Stimulated activated naive CD4-positive, alpha-beta T cell treated with Interleukin-2 at 50 U/mL for 16 hours (primary cell): ENCODE measurements at regions not wholly inside any gene's neighbourhood (a gene's known extent, or its start where the extent isn't known, plus 50 kb on each side); places are given as distances from the start of the nearest gene placed in this dataset.
A peak's percentile ranks its signal among the peaks of the same experiment; 100 is the strongest.

Experiments
- DNase-seq: peaks from one replicate; lab custom pipeline; 2025; lab: John Stamatoyannopoulos, UW

DNA sequence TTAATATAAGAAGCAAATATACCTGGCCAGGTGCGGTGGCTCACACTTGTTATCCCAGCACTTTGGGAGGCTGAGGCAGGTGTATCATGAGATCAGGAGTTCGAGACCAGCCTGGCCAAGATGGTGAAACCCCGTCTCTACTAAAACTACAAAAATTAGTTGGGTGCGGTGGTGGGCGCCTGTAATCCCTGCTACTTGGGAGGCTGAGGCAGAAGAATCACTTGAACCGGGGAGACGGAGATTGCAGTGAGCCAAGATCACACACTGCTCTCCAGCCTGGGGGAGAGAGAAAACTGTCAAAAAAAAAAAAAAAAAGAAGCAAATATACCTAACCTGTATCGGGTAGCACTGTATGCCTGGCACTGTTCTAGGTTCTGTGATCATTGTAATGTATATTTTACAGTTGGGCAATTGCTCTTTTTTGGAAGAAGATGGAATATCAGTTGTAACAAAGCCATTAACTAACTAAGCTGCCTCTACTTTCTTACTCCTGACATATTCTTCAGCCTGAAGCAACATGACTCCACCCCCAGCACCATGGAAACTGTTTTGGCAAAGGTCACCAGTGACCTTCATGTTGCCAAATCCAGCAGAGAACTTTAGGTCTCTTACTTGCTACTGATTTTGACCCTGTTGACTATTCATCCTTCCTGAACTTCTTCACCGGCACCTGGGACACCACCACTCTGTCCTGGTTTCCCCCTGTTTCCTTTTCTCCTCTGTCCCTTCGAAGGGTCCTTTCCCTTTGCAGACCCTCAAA is 203.8 kb downstream of the RPLP1 start:
- DNase-seq: no peak

- DNase-seq: no peak
Measured at GRCh38 chr15:69657626-69658025, 205.0 kb downstream of the RPLP1 start.

GRCh38 chr15:69658411-69658945 is 205.9 kb downstream of the RPLP1 start:
- DNase-seq: no peak

DNA sequence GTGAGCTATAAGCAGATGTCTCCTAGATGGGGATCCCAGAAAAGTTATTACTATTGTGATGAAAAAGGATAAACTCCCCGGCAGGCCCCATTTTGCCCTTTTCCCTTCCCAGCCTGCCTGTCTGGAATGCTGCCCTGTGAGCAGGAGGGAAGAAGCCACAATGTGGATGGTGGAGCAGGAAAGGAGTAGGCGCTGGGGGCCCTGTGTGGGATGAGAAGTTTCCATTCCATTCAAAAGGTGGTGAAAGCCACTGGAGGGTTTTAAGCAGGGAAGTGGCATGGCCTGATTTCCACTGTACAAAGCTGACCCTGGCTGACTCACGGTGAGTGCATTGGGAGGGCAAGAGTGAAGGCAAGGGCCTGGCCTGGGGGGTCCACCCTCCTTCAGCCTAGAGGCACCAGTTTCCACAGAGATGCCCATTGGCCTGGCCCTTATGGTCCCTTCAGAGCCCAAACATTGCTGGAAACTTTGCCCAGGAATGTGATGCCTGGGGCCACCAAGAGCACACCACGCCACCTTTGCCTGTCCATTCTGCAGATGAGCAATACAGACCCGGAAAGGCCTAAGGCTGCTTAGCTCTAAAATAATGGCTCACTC is 206.9 kb downstream of the RPLP1 start:
- DNase-seq: no peak

- no peak for DNase-seq
Measured at GRCh38 chr15:69660114-69660513, 207.5 kb downstream of the RPLP1 start.

- DNase-seq: no peak
Measured at GRCh38 chr15:69660658-69661405, 208.2 kb downstream of the RPLP1 start.

GRCh38 chr15:69661446-69661845 is 208.8 kb downstream of the RPLP1 start:
- no peak for DNase-seq

- DNase-seq: no peak
Measured at GRCh38 chr15:69661871-69662644, 209.4 kb downstream of the RPLP1 start.

- no peak for DNase-seq
Measured at GRCh38 chr15:69662645-69663000, 210.0 kb downstream of the RPLP1 start.

DNA sequence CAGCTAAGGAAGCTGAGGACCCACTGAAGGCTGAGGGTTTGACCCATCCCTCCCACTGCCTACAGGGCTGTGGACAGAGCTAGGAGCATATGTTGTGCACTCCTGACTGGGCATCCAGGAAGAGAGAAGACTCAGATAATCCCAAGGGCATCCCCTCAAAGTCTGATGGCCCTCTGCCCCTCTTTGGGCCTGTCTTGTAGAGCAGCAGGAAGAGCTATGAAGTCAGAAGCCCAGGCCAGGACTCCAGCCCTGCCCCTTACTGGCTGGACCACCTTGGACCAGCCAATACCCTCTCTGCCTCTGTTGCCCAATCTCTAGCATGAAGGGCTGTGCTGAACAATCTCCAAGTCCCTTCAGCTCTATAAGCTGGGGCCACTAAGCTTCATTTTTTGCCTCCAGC is 210.8 kb downstream of the RPLP1 start:
- no peak for DNase-seq

GRCh38 chr15:69663982-69664381 is 211.4 kb downstream of the RPLP1 start:
- DNase-seq: no peak

DNA sequence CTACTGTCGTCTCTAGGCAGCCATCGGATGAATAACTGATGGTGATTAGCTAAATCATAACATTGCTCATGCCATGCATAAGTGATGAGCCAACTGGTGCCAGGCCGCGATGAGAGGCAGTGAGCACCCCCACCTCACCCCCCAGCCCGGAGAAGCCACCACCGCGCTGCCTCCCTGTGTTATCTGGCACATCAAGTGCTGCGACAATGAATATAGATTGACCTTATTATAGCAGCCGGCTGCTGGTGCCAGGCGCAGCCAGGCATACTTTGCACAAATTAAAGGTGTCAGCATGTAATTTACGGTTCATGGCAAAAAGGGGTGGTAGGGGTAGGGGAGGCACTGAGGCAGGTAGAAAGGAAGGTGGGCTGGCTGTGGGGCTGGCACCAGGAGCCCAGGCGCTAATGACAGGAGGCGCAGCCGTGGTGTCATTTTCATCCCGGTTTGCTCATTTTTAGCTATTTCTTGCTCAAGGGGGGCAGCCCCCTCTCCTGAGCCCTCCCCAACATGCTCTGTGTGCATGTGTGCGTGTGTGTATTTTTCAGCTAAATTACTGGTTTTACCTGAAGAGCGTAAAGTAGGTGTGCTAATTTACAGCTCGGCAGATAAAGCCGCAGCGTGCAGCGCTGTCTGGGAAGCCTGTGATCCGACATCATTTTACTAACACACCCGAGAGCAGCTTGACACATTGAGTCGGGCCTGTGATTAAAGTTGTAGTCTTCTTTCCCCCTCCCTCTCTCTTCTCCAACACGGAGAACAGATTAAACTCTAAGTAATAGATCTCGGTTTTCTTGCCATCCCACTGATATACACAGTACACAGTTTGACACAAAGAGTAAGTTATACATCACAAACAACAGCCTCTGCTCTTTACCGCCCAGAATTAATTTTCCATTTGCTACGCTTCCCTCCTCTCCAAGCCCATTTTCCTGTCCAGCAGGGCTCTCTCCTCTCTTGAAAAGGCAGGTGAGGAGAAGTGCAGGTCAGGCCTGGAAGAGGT is 212.3 kb downstream of the RPLP1 start:
- DNase-seq: no peak

- DNase-seq: no peak
Measured at GRCh38 chr15:69665641-69666111, 213.1 kb downstream of the RPLP1 start.

DNA sequence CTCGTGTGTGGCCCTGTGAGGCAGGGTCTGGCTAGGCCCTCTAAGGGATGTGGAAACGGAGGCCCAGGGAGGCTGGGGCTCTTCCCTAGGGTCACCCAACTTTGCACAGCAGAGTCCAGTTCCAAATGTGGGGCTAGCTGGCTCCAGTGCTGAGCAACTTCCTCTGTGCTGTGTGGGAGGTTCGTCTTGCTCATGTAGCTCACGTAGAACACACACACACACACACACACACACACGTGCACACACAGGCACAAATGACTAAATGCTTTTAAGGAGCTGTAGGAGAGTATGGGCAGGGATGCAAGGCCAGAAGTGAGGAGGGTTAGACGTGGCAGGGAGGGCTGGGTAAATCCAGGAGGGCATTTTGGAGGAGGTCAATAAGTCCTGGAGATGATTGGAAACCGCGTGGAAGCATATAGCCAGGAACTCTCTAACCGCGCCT is 213.8 kb downstream of the RPLP1 start:
- DNase-seq: peak; percentile 4

GRCh38 chr15:69666921-69667811 is 214.5 kb downstream of the RPLP1 start:
- no peak for DNase-seq

DNA sequence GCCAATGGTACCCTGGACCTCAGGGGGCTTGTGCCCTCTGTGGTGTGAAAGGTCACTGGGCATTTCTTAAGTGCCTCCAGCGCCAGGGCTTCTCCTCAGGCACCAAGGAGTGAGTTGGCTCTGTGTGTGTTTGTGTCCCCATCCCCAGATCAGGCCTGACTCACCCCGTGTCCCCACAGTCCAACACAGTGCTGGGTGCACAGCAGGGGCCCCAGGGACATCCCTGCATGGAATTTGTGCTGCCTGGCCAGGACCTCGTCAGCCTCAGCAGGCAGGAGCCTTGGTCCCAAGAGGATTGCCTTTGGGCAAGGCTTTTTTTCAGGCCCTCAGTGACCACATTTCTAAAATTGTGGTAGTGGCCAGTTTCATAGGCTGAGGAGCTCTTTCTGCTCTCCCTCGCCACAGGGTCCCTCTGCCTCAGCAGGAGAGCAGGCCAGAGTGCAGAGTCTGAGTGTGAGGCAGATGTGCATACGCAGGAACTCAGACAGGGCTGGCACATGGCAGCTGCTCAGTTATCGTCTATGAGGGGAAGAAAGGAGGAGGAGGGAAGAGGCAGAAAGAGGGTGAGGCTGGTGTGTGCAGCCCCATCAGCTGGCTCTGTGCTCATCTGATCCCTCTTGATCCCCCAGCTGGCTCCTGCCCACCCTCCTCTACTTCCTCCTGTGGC is 215.6 kb downstream of the RPLP1 start:
- DNase-seq: no peak

DNA sequence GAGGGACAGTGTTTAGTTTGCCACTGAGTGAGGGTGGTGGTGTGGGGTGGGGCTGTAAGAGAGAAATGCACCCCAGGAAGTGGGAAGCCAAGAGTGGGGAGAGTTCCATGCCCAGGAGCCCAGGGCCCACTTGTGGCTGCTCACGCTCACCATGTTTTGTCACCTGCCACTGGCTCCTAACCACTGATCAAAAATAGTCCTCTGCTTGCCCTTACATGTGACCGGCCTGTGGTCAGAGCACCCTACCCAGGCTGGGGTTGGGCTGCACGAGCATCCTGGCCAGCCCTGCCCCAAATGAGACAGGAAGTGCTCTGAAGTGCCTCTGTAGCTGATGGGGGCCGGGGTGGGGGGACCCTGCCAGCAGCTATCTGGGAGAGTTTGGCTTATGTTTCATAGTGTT is 216.3 kb downstream of the RPLP1 start:
- DNase-seq: no peak

DNA sequence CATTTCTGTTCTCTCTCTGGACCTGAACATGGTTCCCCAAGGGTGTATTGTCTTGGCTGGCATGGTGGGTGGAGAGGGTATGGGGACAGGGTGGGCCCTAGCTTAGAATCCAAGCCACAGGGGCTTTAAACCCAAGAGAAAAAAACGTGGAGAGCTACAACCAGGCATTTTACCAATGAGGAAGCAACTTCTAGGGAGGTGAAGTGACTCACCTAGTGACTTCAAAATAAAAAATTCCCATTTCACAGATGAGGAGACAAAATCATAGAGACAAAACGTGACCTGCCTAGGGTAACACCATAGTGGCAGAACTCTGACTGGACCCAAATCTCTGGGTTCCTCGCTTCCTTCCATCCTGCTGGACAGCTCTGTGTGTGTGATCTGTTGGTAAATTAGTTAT is 216.8 kb downstream of the RPLP1 start:
- DNase-seq: no peak

DNA sequence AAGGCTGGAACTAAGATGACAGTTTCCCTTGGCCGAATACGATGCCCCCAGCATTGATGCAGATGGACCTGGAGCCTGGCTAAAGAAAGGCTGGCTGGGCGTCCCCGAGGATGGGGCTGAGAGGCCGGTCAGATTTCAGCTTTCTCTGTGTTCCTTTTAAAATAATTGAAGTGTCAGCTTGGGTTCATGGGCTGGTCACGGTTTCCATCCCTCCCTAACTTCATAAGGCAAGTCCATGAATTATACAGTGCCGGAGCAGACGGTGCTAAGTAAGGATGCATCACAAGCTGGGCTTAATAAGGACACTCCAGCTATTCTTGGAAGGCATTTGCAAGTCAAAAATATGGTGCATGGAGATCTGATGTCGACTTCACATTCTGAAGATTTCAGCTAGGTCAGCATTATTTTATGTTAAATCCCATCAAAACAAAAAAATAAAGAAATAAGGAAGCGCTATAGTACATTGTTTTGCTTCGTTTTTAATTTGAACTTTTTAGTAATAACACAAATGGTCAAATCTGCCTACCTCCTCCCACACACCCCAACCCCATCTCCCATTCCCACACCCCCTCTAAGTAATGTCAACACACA is 220.8 kb downstream of the RPLP1 start:
- DNase-seq: no peak
